ENCODE measurements at regions not wholly inside any gene's neighbourhood (a gene's known extent, or its start where the extent isn't known, plus 50 kb on each side); places are given as distances from the start of the nearest gene placed in this dataset.

GRCh38 chr13:18949489-18949761, 232.2 kb downstream of the TUBA3C start:
- no peak for TF ChIP-seq EZH2 (IDR thresholded peaks at IDR 0.05)
- no peak for TF ChIP-seq POLR2AphosphoS5 (IDR thresholded peaks at IDR 0.05; ENCODE audit: borderline replicate concordance, low read depth, low read length)

All from SK-N-MC (cell line).